ENCODE measurements at regions not wholly inside any gene's neighbourhood (a gene's known extent, or its start where the extent isn't known, plus 50 kb on each side); places are given as distances from the start of the nearest gene placed in this dataset.
A peak's percentile ranks its signal among the peaks of the same experiment; 100 is the strongest.

DNA sequence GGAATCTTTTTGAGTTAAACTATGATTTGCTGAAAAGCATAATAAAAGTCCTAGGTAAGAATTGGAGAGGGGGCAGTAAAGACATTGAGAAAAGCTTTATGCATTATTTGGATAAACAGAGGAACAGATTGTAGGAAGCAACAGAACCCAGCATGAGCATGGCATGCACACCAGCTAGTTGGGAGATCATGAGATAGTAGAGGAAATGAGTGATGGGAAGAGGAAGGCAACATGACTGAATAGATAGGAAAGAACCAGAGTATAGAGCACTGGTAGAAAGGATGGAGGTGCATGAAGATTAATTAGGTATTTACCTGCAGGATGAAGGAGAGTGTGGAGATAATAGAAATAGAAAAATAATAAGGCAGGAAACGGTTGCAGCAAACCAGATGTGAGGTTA lies 248.5 kb upstream of the LMO3 start:
- WGBS (ENCODE audit: insufficient coverage, low coverage, low lambda C conversion rate, missing lambda C conversion rate): 73% methylated on average over 1 of the region's 1 CpG

DNA sequence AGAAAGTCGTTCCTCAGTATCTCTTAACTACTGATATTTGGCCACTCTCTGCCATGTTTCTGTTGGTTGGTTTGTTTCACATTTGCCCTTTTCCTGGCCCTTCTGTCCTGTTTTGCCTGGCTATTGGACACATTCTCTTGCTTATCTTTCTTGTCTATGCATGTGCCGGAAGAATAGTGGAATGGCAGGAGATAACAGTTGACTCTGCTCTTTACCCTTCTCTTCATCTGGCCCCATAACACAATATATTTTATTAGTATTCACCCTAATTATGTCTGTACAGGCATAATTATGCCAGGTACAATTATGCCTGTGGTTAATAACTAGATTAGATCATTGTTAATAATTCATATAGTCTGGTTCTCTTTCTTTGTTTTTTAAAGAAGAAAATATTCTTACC lies 243.5 kb upstream of the LMO3 start:
- no peak for TF ChIP-seq POLR2A (IDR thresholded peaks at IDR 0.05)
- TF ChIP-seq, protein P1, sequence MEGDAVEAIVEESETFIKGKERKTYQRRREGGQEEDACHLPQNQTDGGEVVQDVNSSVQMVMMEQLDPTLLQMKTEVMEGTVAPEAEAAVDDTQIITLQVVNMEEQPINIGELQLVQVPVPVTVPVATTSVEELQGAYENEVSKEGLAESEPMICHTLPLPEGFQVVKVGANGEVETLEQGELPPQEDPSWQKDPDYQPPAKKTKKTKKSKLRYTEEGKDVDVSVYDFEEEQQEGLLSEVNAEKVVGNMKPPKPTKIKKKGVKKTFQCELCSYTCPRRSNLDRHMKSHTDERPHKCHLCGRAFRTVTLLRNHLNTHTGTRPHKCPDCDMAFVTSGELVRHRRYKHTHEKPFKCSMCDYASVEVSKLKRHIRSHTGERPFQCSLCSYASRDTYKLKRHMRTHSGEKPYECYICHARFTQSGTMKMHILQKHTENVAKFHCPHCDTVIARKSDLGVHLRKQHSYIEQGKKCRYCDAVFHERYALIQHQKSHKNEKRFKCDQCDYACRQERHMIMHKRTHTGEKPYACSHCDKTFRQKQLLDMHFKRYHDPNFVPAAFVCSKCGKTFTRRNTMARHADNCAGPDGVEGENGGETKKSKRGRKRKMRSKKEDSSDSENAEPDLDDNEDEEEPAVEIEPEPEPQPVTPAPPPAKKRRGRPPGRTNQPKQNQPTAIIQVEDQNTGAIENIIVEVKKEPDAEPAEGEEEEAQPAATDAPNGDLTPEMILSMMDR (IDR thresholded peaks at IDR 0.05): no peak
- ATAC-seq (no peak), DNase-seq (no peak)
- intact Hi-C loops (cut with DNase I): no loop called here
- 48% methylated on average over 2 of the region's 2 CpGs for WGBS (ENCODE audit: insufficient coverage, low coverage, low lambda C conversion rate, missing lambda C conversion rate)
- Histone ChIP-seq H3K36me3 (no peaks in the 10 kb centered on the region), H3K27ac (no peak overlapping the region), H3K27me3 (no peaks in the 10 kb centered on the region), H3K4me1 (no peaks in the 10 kb centered on the region), H3K9me3 (no peaks in the 10 kb centered on the region), H3K4me3 (no peak overlapping the region)

More for the DNA sequence above, 248.5 kb upstream of the LMO3 start:
- Histone ChIP-seq H3K36me3 (no peaks in the 10 kb centered on the region), H3K9me3 (no peaks in the 10 kb centered on the region), H3K4me1 (no peaks in the 10 kb centered on the region), H3K27ac (no peak overlapping the region), H3K27me3 (no peaks in the 10 kb centered on the region), H3K4me3 (no peak overlapping the region)
- TF ChIP-seq POLR2A (IDR thresholded peaks at IDR 0.05): no peak
- TF ChIP-seq, protein P1 (IDR thresholded peaks at IDR 0.05): no peak
- DNase-seq (no peak), ATAC-seq (no peak)
- intact Hi-C loops (cut with DNase I): no loop called here

DNA sequence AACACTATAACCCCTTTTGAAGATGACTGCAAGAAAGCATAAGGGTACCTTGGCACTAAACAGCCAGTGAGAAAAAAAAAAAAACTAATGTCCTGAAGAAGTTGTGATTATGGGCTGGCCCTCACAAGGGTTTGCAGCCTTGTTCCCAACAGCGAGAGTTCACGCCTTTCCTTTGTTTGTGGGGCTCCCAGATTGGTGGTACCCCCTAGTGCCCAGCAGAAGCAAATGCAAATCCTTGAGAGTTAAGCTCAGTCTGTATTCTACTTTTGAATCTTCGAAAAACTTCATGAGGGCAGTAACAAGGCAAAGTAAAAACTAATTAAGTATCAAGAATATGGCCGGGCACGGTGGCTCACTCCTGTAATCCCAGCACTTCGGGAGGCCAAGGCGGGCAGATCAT lies 238.9 kb upstream of the LMO3 start:
- intact Hi-C loops (cut with DNase I): no loop called here
- 85% methylated on average over 6 of the region's 7 CpGs for WGBS (ENCODE audit: insufficient coverage, low coverage, low lambda C conversion rate, missing lambda C conversion rate)
- no peak overlapping the region for H3K27ac ChIP-seq
- ATAC-seq (no peak), DNase-seq (no peak)
- no peaks in the 10 kb centered on the region for H3K36me3 ChIP-seq
- no peaks in the 10 kb centered on the region for H3K27me3 ChIP-seq
- no peak overlapping the region for H3K4me3 ChIP-seq
- no peaks in the 10 kb centered on the region for H3K9me3 ChIP-seq
- no peaks in the 10 kb centered on the region for H3K4me1 ChIP-seq
- TF ChIP-seq POLR2A (IDR thresholded peaks at IDR 0.05): no peak
- TF ChIP-seq, protein P1 (IDR thresholded peaks at IDR 0.05): peak in 1 of 4 donors; percentile 17

DNA sequence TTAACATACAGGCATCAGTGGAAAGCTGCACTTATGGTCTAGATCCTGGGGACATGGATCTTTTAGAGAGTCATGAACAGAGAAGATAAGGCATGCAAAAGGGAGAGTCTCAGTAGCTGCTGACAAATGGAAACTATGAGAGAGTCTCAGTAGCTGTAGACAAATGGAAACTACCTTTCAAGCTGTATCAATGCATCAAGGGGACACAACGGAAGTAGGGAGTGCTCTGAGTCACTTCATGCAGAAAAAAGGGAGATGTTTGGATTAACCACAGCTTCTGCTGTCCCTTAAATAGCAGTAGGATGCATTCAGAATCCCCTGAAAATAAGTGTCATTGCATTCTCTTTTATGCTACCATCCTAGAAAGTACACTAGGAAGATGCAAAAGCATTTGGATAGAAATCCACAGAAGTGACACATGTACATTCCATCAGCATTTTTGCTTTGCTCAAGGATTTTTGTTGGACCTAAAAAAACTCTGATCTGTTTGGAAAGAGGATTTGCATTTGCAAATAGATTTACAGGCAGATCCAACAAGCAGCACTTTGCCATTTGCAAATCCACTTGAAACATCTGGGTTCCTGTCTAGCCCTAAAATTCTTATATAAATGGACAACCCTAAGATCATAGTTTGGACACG lies 227.5 kb upstream of the LMO3 start:
- no peaks in the 10 kb centered on the region for H3K36me3 ChIP-seq
- H3K27me3 ChIP-seq: no peaks in the 10 kb centered on the region
- 53% methylated on average over 2 of the region's 2 CpGs for WGBS (ENCODE audit: insufficient coverage, low coverage, low lambda C conversion rate, missing lambda C conversion rate)
- ATAC-seq (no peak), DNase-seq (no peak)
- TF ChIP-seq, protein P1 (IDR thresholded peaks at IDR 0.05): no peak
- TF ChIP-seq POLR2A (IDR thresholded peaks at IDR 0.05): no peak
- no peak overlapping the region for H3K4me3 ChIP-seq
- no peak overlapping the region for H3K27ac ChIP-seq
- no peaks in the 10 kb centered on the region for H3K4me1 ChIP-seq
- H3K9me3 ChIP-seq: peaks cover 0 to under 1% (median 0%) of the 10 kb centered on the region in 4 donors
- intact Hi-C loops (cut with DNase I): no loop called here

All from right lobe of liver (tissue), 6 donors.